ENCODE measurements at regions not wholly inside any gene's neighbourhood (a gene's known extent, or its start where the extent isn't known, plus 50 kb on each side); places are given as distances from the start of the nearest gene placed in this dataset.
"Not testable (repeated sequence)": the region's sequence is repeated elsewhere in the genome, so short reads cannot be mapped to it uniquely, and the experiment has no call there.

DNA sequence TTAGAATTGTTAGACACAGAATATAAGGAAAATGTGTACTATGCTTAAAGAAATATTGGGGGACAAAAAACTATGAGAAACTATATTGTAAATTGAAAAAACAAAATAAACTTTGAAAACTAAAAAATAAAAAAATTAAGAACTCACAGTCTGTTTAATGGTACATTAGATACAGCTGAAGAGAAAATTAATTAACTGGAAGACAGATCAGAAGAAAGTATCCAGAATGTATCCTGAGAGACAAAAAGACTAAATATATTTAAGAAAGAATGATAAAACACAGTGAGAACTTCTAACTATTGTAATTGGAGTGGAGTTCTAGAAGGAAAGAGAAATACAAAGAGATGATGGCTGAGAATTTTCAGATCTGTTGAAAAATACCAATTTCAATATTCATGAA is 57.6 kb upstream of the SH3PXD2B start:
- Mint-ChIP-seq H3K9me3 (ENCODE audit: low read depth) (peaks cover 17% of the 10 kb centered on the region), H3K4me1 (ENCODE audit: low read depth) (peaks cover 4% of the 10 kb centered on the region), H3K27me3 (peaks cover 37% of the 10 kb centered on the region), H3K27ac (no peak overlapping the region), H3K4me3 (ENCODE audit: low read depth) (no peak overlapping the region), H3K36me3 (ENCODE audit: insufficient read depth) (no peaks in the 10 kb centered on the region)
- no peak for DNase-seq (ENCODE audit: low spot score, unreplicated experiment)
- TF ChIP-seq, protein P1, sequence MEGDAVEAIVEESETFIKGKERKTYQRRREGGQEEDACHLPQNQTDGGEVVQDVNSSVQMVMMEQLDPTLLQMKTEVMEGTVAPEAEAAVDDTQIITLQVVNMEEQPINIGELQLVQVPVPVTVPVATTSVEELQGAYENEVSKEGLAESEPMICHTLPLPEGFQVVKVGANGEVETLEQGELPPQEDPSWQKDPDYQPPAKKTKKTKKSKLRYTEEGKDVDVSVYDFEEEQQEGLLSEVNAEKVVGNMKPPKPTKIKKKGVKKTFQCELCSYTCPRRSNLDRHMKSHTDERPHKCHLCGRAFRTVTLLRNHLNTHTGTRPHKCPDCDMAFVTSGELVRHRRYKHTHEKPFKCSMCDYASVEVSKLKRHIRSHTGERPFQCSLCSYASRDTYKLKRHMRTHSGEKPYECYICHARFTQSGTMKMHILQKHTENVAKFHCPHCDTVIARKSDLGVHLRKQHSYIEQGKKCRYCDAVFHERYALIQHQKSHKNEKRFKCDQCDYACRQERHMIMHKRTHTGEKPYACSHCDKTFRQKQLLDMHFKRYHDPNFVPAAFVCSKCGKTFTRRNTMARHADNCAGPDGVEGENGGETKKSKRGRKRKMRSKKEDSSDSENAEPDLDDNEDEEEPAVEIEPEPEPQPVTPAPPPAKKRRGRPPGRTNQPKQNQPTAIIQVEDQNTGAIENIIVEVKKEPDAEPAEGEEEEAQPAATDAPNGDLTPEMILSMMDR (IDR thresholded peaks at IDR 0.05; ENCODE audit: unreplicated experiment) = no peak

DNA sequence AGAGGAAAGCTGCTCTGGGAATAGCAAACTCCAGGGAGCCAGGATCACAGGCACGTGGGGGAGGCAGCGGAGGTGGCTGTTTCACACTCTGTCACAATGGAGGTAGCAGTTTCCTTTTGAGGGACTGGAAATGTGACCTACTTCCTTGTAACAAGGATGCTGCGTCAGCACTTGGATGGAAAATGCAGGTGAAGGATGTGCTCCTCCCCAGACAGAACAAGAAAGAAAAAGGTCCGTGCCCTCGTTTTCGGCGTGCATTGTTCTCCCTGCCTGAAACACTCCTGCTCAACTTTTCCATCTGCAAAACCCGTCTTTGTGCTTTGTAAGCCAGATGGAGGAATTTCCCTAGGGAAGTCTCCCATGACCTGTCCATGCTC is 55.1 kb upstream of the SH3PXD2B start:
- Mint-ChIP-seq H3K36me3 (ENCODE audit: insufficient read depth) (no peaks in the 10 kb centered on the region), H3K4me1 (ENCODE audit: low read depth) (peaks cover 13% of the 10 kb centered on the region), H3K27ac (no peak overlapping the region), H3K9me3 (ENCODE audit: low read depth) (peaks cover 17% of the 10 kb centered on the region), H3K4me3 (ENCODE audit: low read depth) (no peak overlapping the region), H3K27me3 (peaks cover 44% of the 10 kb centered on the region)
- DNase-seq (ENCODE audit: low spot score, unreplicated experiment) = peak; percentile 8
- TF ChIP-seq, protein P1 (IDR thresholded peaks at IDR 0.05; ENCODE audit: unreplicated experiment) = no peak

DNA sequence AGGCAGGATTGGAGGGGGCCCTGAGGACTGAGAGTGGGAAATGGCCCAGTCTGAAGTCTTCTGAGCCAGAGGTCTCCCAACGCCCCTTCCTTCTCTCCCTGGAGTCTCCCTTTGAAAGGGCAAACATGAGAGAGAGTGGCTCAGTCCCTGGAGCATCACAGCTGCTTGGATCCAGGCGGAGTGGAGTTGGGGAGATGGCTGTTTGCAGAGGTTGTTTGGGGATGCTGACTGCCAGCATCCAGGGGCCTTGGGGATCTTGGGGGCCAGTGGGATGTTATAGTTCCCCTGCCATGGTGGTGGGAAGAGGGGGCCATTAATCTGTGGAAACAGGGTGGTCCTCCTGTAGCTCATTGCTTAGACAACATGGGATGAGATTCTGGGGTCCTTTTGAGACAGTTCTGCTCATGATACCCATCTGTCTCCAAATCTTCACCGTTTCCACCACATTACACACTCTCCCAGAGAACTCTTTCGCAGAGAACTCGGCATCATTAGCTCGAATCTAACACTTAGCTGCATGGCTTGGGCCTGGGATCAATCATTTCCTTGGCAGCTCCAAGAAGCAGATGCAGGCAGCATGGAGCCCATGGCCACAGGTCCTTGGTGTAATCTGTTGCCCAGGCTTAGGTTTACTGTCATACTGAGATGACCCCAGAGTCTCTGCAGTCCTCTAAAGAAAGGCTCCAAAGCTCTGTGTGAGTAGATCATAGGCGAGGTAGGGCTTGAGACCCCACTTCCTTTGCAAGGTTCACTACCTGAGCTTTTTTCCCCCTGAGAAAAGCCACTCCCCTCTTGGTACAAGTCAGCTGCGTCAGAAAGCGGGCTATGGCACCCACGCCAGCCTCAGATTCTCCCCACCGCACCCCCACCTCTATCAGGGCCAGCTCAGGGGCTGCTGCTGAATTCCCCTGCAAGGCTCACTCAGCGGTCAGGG is 54.4 kb upstream of the SH3PXD2B start:
- peak; percentile 5 for DNase-seq (ENCODE audit: low spot score, unreplicated experiment)
- H3K4me3 Mint-ChIP-seq (ENCODE audit: low read depth) = no peak overlapping the region
- H3K4me1 Mint-ChIP-seq (ENCODE audit: low read depth) = peaks cover 14% of the 10 kb centered on the region
- H3K27ac Mint-ChIP-seq = no peak overlapping the region
- peaks cover 44% of the 10 kb centered on the region for H3K27me3 Mint-ChIP-seq
- TF ChIP-seq, protein P1 (IDR thresholded peaks at IDR 0.05; ENCODE audit: unreplicated experiment) = no peak
- H3K36me3 Mint-ChIP-seq (ENCODE audit: insufficient read depth) = no peaks in the 10 kb centered on the region
- H3K9me3 Mint-ChIP-seq (ENCODE audit: low read depth) = peaks cover 17% of the 10 kb centered on the region

DNA sequence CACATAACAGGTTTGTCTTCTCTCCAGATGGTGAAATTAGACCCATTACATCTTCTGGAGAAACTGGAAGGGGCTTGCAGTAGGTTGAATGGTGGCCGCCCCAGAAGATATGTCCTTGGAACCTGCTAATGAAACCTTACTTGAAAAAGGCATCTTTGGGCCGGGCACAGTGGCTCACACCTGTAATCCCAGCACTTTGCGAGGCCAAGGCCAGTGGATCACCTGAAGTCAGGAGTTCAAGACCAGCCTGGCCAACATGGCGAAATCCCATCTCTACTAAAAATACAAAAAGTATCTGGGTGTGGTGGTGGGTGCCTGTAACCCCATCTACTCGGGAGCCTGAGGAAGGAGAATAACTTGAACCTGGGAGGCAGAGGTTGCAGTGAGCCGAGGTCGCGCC is 53.2 kb upstream of the SH3PXD2B start:
- H3K9me3 Mint-ChIP-seq (ENCODE audit: low read depth); H3K4me3 Mint-ChIP-seq (ENCODE audit: low read depth); H3K36me3 Mint-ChIP-seq (ENCODE audit: insufficient read depth); H3K27ac Mint-ChIP-seq: not testable (repeated sequence)
- peaks cover 48% of the 10 kb centered on the region for H3K27me3 Mint-ChIP-seq
- H3K4me1 Mint-ChIP-seq (ENCODE audit: low read depth) = peaks cover 14% of the 10 kb centered on the region
- peak; percentile 2 for DNase-seq (ENCODE audit: low spot score, unreplicated experiment)

DNA sequence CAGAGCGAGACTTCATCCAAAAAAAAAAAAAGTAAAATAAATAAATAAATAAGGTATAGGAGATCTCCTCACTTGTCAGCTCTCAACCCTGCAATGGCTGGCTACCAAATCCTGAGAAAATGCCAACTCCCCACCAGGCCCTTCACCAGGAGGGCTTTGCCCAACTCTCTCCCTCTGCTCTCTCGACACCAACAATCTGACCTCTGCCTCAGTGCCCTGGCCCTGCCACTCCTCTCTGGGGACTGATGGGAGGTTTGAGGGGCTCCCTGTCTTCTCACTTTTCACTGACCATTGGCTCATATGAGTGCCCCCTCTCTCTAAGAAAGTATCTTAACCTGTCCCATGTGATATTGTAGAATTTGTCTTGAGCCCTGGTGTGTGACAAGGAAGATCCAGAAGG is 52.6 kb upstream of the SH3PXD2B start:
- TF ChIP-seq, protein P1 (IDR thresholded peaks at IDR 0.05; ENCODE audit: unreplicated experiment) = no peak
- Mint-ChIP-seq H3K4me1 (ENCODE audit: low read depth) (peaks cover 14% of the 10 kb centered on the region), H3K36me3 (ENCODE audit: insufficient read depth) (no peaks in the 10 kb centered on the region), H3K27me3 (peaks cover 50% of the 10 kb centered on the region), H3K27ac (no peak overlapping the region), H3K4me3 (ENCODE audit: low read depth) (no peak overlapping the region), H3K9me3 (ENCODE audit: low read depth) (peaks cover 3% of the 10 kb centered on the region)
- DNase-seq (ENCODE audit: low spot score, unreplicated experiment) = peak; percentile 1

DNA sequence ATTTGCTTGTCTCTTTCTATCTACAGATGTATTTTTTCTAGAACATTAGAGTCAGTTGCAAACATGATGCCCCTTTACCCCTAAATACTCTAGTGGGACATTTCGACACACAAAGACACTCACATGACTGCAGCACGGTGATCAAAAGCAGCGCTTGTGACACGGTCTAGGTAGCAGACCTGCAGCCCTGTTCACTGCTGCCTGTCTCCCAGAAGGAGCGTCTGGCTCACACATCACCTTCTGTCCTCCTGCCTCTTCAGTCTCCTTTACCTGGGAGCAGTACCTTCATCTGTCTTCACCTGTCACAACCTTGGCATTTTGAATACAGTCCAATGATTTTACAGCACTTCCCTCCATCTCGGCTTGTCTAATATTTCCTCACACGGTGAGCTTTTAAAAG is 51.9 kb upstream of the SH3PXD2B start:
- Mint-ChIP-seq H3K27me3 (peaks cover 56% of the 10 kb centered on the region), H3K4me1 (ENCODE audit: low read depth) (peaks cover 14% of the 10 kb centered on the region), H3K36me3 (ENCODE audit: insufficient read depth) (no peaks in the 10 kb centered on the region), H3K4me3 (ENCODE audit: low read depth) (no peak overlapping the region), H3K9me3 (ENCODE audit: low read depth) (no peaks in the 10 kb centered on the region), H3K27ac (no peak overlapping the region)
- TF ChIP-seq, protein P1 (IDR thresholded peaks at IDR 0.05; ENCODE audit: unreplicated experiment) = no peak
- peak; percentile 2 for DNase-seq (ENCODE audit: low spot score, unreplicated experiment)
